Astrocyte (in vitro differentiated cells and primary cell): ENCODE measurements at regions not wholly inside any gene's neighbourhood (a gene's known extent, or its start where the extent isn't known, plus 50 kb on each side); places are given as distances from the start of the nearest gene placed in this dataset.

Source experiments
- DNase-seq: peaks from one replicate; pipeline ENCODE4 v3.0.0-alpha.2; 2010; ENCODE audit warnings: low read depth
- FAIRE-seq: peaks from 2 replicates; lab custom pipeline; 2011; peaks lifted over from hg19 to GRCh38; lab: Jason Lieb, UNC
- H2AFZ ChIP-seq: 2 replicates; pipeline ENCODE4 v1.6.0; 2012; ENCODE audit warnings: low read depth, low read length, inconsistent platforms
- H3K27ac ChIP-seq: 2 replicates; pipeline ENCODE4 v1.5.1; 2011; ENCODE audit warnings: low read depth, low read length, inconsistent platforms
- H3K27me3 ChIP-seq: 2 replicates; pipeline ENCODE4 v1.6.0; 2011; ENCODE audit warnings: low read length, inconsistent platforms; ENCODE audit not compliant: insufficient read depth
- H3K36me3 ChIP-seq: 2 replicates; pipeline ENCODE4 v1.5.1; 2011; ENCODE audit warnings: low read length, inconsistent platforms; ENCODE audit not compliant: insufficient read depth
- H3K4me1 ChIP-seq: 2 replicates; pipeline ENCODE4 v1.5.1; 2011; ENCODE audit warnings: low read length, inconsistent platforms; ENCODE audit not compliant: insufficient read depth
- H3K4me2 ChIP-seq: 2 replicates; pipeline ENCODE4 v1.6.0; 2012; ENCODE audit warnings: low read length, inconsistent platforms
- H3K4me3 ChIP-seq: 2 replicates; pipeline ENCODE4 v1.5.1; 2011; ENCODE audit warnings: low read depth, mild to moderate bottlenecking, low read length, inconsistent platforms; ENCODE audit not compliant: insufficient read depth
- H3K79me2 ChIP-seq: 2 replicates; pipeline ENCODE4 v1.6.0; 2012; ENCODE audit warnings: mild to moderate bottlenecking, low read length, inconsistent platforms; ENCODE audit not compliant: insufficient read depth
- H3K9ac ChIP-seq: 2 replicates; pipeline ENCODE4 v1.6.0; 2012; ENCODE audit warnings: mild to moderate bottlenecking, low read length, inconsistent platforms
- H3K9me3 ChIP-seq: 2 replicates; pipeline ENCODE4 v1.5.1; 2012; ENCODE audit warnings: low read depth, mild to moderate bottlenecking, low read length, inconsistent platforms; ENCODE audit not compliant: insufficient read depth
- H4K20me1 ChIP-seq: 2 replicates; pipeline ENCODE4 v1.6.0; 2012; ENCODE audit warnings: low read length, inconsistent platforms; ENCODE audit not compliant: insufficient read depth
- H3K27ac Mint-ChIP-seq: one replicate; pipeline ENCODE4 v1.8.0; 2021; ENCODE audit warnings: mild to moderate bottlenecking, mixed read lengths; ENCODE audit not compliant: unreplicated experiment
- H3K27me3 Mint-ChIP-seq: one replicate; pipeline ENCODE4 v1.8.0; 2021; ENCODE audit warnings: low read depth, mixed read lengths; ENCODE audit not compliant: unreplicated experiment
- H3K36me3 Mint-ChIP-seq: one replicate; pipeline ENCODE4 v1.8.0; 2021; ENCODE audit warnings: low read depth, mixed read lengths; ENCODE audit not compliant: unreplicated experiment
- H3K4me1 Mint-ChIP-seq: one replicate; pipeline ENCODE4 v1.8.0; 2021; ENCODE audit warnings: low read depth, mixed read lengths; ENCODE audit not compliant: unreplicated experiment
- H3K4me3 Mint-ChIP-seq: one replicate; pipeline ENCODE4 v1.8.0; 2021; ENCODE audit warnings: mild to moderate bottlenecking, moderate library complexity, mixed read lengths; ENCODE audit not compliant: unreplicated experiment
- H3K9me3 Mint-ChIP-seq: one replicate; pipeline ENCODE4 v1.8.0; 2021; ENCODE audit warnings: mild to moderate bottlenecking, mixed read lengths; ENCODE audit not compliant: unreplicated experiment
- CTCF ChIP-seq: IDR thresholded peaks from 2 replicates; pipeline ENCODE4 v1.5.1; 2011; ENCODE audit warnings: low read depth, mild to moderate bottlenecking, inconsistent platforms, low read length, moderate library complexity; ENCODE audit not compliant: insufficient read depth
- EZH2 ChIP-seq: IDR thresholded peaks from 2 replicates; pipeline ENCODE4 v1.6.1; 2012; ENCODE audit warnings: mild to moderate bottlenecking, low read length, inconsistent platforms; ENCODE audit not compliant: insufficient read depth

GRCh38 chr5:92906798-92907376, 674.1 kb downstream of the NR2F1-AS1 start:
- Histone ChIP-seq H3K9me3 (no peaks in the 10 kb centered on the region), H3K27me3 (no peaks in the 10 kb centered on the region), H3K4me2 (no peak overlapping the region), H3K9ac (no peak overlapping the region), H3K79me2 (no peaks in the 10 kb centered on the region), H3K27ac (no peak overlapping the region), H4K20me1 (no peaks in the 10 kb centered on the region), H3K4me1 (peaks cover 6% of the 10 kb centered on the region), H3K36me3 (no peaks in the 10 kb centered on the region), H3K4me3 (no peak overlapping the region), H2AFZ (no peak overlapping the region)
- TF ChIP-seq CTCF, result no peak
- TF ChIP-seq EZH2, result no peak
- FAIRE-seq (no peak), DNase-seq (no peak)
- Mint-ChIP-seq H3K4me1 (peaks cover 14% of the 10 kb centered on the region), H3K9me3 (no peaks in the 10 kb centered on the region), H3K36me3 (no peaks in the 10 kb centered on the region), H3K27me3 (no peaks in the 10 kb centered on the region), H3K4me3 (no peak overlapping the region), H3K27ac (no peak overlapping the region)

- H3K27ac ChIP-seq, result no peak overlapping the region
These were observed 677.0 kb downstream of the NR2F1-AS1 start for GRCh38 chr5:92904021-92904420.

More at GRCh38 chr5:92904021-92904420, 677.0 kb downstream of the NR2F1-AS1 start:
- Mint-ChIP-seq H3K9me3 (no peaks in the 10 kb centered on the region), H3K36me3 (no peaks in the 10 kb centered on the region), H3K27me3 (no peaks in the 10 kb centered on the region), H3K27ac (no peak overlapping the region), H3K4me3 (no peak overlapping the region), H3K4me1 (peaks cover 14% of the 10 kb centered on the region)
- peaks cover 6% of the 10 kb centered on the region for H3K4me1 ChIP-seq
- H3K36me3 ChIP-seq, result no peaks in the 10 kb centered on the region
- no peaks in the 10 kb centered on the region for H3K9me3 ChIP-seq
- no peaks in the 10 kb centered on the region for H3K27me3 ChIP-seq
- FAIRE-seq (no peak), DNase-seq (no peak)
- no peak overlapping the region for H3K4me3 ChIP-seq
- H3K4me2 ChIP-seq, result no peak overlapping the region
- no peaks in the 10 kb centered on the region for H4K20me1 ChIP-seq
- no peak overlapping the region for H3K9ac ChIP-seq
- H2AFZ ChIP-seq, result no peak overlapping the region
- no peak for TF ChIP-seq EZH2
- no peak for TF ChIP-seq CTCF
- H3K79me2 ChIP-seq, result no peaks in the 10 kb centered on the region
